ENCODE measurements at regions not wholly inside any gene's neighbourhood (a gene's known extent, or its start where the extent isn't known, plus 50 kb on each side); places are given as distances from the start of the nearest gene placed in this dataset.

- H3K36me3 Mint-ChIP-seq (ENCODE audit: low read depth): no peaks in the 10 kb centered on the region
- TF ChIP-seq CTCF (IDR thresholded peaks at IDR 0.05; ENCODE audit: unreplicated experiment in 3 of 3): no peak
- H3K27me3 Mint-ChIP-seq (ENCODE audit: low read depth): no peaks in the 10 kb centered on the region
- no peaks in the 10 kb centered on the region for H3K9me3 Mint-ChIP-seq
- peak overlapping the region; percentile 25 to 59 (median 40) for H3K27ac Mint-ChIP-seq
- H3K4me1 Mint-ChIP-seq: peaks cover 7% of the 10 kb centered on the region
- no peak overlapping the region for H3K4me3 Mint-ChIP-seq
Observed at GRCh38 chr1:218904416-218904815, 269.3 kb upstream of the LYPLAL1 start.

- Mint-ChIP-seq H3K27me3 (ENCODE audit: low read depth) (no peaks in the 10 kb centered on the region), H3K4me3 (no peak overlapping the region), H3K9me3 (peaks cover 4% of the 10 kb centered on the region), H3K4me1 (no peaks in the 10 kb centered on the region), H3K27ac (no peak overlapping the region), H3K36me3 (ENCODE audit: low read depth) (no peaks in the 10 kb centered on the region)
- TF ChIP-seq CTCF (IDR thresholded peaks at IDR 0.05; ENCODE audit: unreplicated experiment in 3 of 3): no peak
Observed at GRCh38 chr1:218916720-218917119, 257.0 kb upstream of the LYPLAL1 start.

- Mint-ChIP-seq H3K4me3 (no peak overlapping the region), H3K4me1 (no peaks in the 10 kb centered on the region), H3K9me3 (peaks cover 4% of the 10 kb centered on the region), H3K36me3 (ENCODE audit: low read depth) (no peaks in the 10 kb centered on the region), H3K27me3 (ENCODE audit: low read depth) (no peaks in the 10 kb centered on the region), H3K27ac (no peak overlapping the region)
- TF ChIP-seq CTCF (IDR thresholded peaks at IDR 0.05; ENCODE audit: unreplicated experiment in 3 of 3): no peak
Observed at GRCh38 chr1:218917656-218918055, 256.0 kb upstream of the LYPLAL1 start.

- no peak overlapping the region for H3K4me3 Mint-ChIP-seq
- H3K27me3 Mint-ChIP-seq (ENCODE audit: low read depth): peaks cover 5% of the 10 kb centered on the region
- no peaks in the 10 kb centered on the region for H3K36me3 Mint-ChIP-seq (ENCODE audit: low read depth)
- no peak for TF ChIP-seq CTCF (IDR thresholded peaks at IDR 0.05; ENCODE audit: unreplicated experiment in 3 of 3)
- H3K9me3 Mint-ChIP-seq: no peaks in the 10 kb centered on the region
- peaks cover 16% of the 10 kb centered on the region for H3K4me1 Mint-ChIP-seq
- H3K27ac Mint-ChIP-seq: peak overlapping the region in 2 of 3 experiments; percentile 0 to 42
Observed at GRCh38 chr1:218925777-218926176, 247.9 kb upstream of the LYPLAL1 start.

GRCh38 chr1:218926631-218927030 lies 247.0 kb upstream of the LYPLAL1 start:
- TF ChIP-seq CTCF (IDR thresholded peaks at IDR 0.05; ENCODE audit: unreplicated experiment in 3 of 3): no peak
- no peak overlapping the region for H3K27ac Mint-ChIP-seq
- H3K4me3 Mint-ChIP-seq: no peak overlapping the region
- H3K9me3 Mint-ChIP-seq: no peaks in the 10 kb centered on the region
- H3K27me3 Mint-ChIP-seq (ENCODE audit: low read depth): peaks cover 5% of the 10 kb centered on the region
- H3K36me3 Mint-ChIP-seq (ENCODE audit: low read depth): no peaks in the 10 kb centered on the region
- peaks cover 19% of the 10 kb centered on the region for H3K4me1 Mint-ChIP-seq

- H3K27ac Mint-ChIP-seq: no peak overlapping the region
- H3K4me1 Mint-ChIP-seq: peaks cover 19% of the 10 kb centered on the region
- H3K36me3 Mint-ChIP-seq (ENCODE audit: low read depth): no peaks in the 10 kb centered on the region
- no peaks in the 10 kb centered on the region for H3K27me3 Mint-ChIP-seq (ENCODE audit: low read depth)
- no peak overlapping the region for H3K4me3 Mint-ChIP-seq
- H3K9me3 Mint-ChIP-seq: peaks cover 1% of the 10 kb centered on the region
- no peak for TF ChIP-seq CTCF (IDR thresholded peaks at IDR 0.05; ENCODE audit: unreplicated experiment in 3 of 3)
Observed at GRCh38 chr1:218930000-218930399, 243.7 kb upstream of the LYPLAL1 start.

Measured in nephron (organoid).